Endodermal cell (in vitro differentiated cells): ENCODE measurements at regions not wholly inside any gene's neighbourhood (a gene's known extent, or its start where the extent isn't known, plus 50 kb on each side); places are given as distances from the start of the nearest gene placed in this dataset.

ENCODE experiments used
- DNase-seq: peaks from one replicate; pipeline ENCODE4 v3.0.0-alpha.2; 2017
- H3K27ac ChIP-seq: 2 replicates; pipeline ENCODE4 v1.5.1; 2013; ENCODE audit warnings: mild to moderate bottlenecking, low read depth, low read length, moderate library complexity
- H3K27me3 ChIP-seq: 2 replicates; pipeline ENCODE4 v1.6.1; 2013; ENCODE audit warnings: mild to moderate bottlenecking, low read length, moderate library complexity; ENCODE audit not compliant: insufficient read depth, control insufficient read depth, poor library complexity, severe bottlenecking
- H3K36me3 ChIP-seq: 2 replicates; pipeline ENCODE4 v1.7.0; 2013; ENCODE audit warnings: mild to moderate bottlenecking, low read length, moderate library complexity; ENCODE audit not compliant: control insufficient read depth, insufficient read depth
- H3K4me1 ChIP-seq: one replicate; pipeline ENCODE4 v1.7.0; 2013; ENCODE audit warnings: low read length; ENCODE audit not compliant: control insufficient read depth, insufficient read depth
- H3K4me3 ChIP-seq: 2 replicates; pipeline ENCODE4 v1.5.1; 2013; ENCODE audit warnings: mild to moderate bottlenecking, low read length, moderate library complexity
- H3K9ac ChIP-seq: 2 replicates; pipeline ENCODE4 v1.6.1; 2013; ENCODE audit warnings: mild to moderate bottlenecking, low read length, moderate library complexity; ENCODE audit not compliant: poor library complexity, severe bottlenecking; ENCODE audit errors: extremely low read depth
- H3K9me3 ChIP-seq: 2 replicates; pipeline ENCODE4 v1.6.1; 2013; ENCODE audit warnings: mild to moderate bottlenecking, low read length, moderate library complexity; ENCODE audit not compliant: control insufficient read depth
- H3K27ac Mint-ChIP-seq: 2 replicates; pipeline ENCODE4 v1.8.0; 2020; ENCODE audit warnings: mixed read lengths
- H3K27me3 Mint-ChIP-seq: 2 replicates; pipeline ENCODE4 v1.8.0; 2021; ENCODE audit warnings: mild to moderate bottlenecking, mixed read lengths; ENCODE audit not compliant: insufficient read depth
- H3K36me3 Mint-ChIP-seq: 2 replicates; pipeline ENCODE4 v1.8.0; 2020; ENCODE audit warnings: low read depth, mixed read lengths
- H3K4me1 Mint-ChIP-seq: 2 replicates; pipeline ENCODE4 v1.8.0; 2020; ENCODE audit warnings: mixed read lengths
- H3K4me3 Mint-ChIP-seq: 2 replicates; pipeline ENCODE4 v1.8.0; 2020; ENCODE audit warnings: mild to moderate bottlenecking, moderate library complexity, mixed read lengths
- H3K9me3 Mint-ChIP-seq: 2 replicates; pipeline ENCODE4 v1.8.0; 2020; ENCODE audit warnings: mild to moderate bottlenecking, mixed read lengths
- CTCF ChIP-seq: fragments of 200-600 bp; sonication (generic); conservative IDR thresholded peaks from 2 replicates; pipeline ENCODE4 v1.5.0; 2021; ENCODE audit warnings: antibody characterized with exemption, mild to moderate bottlenecking
- WGBS, 2 experiments: methylation state at CpG; one replicate each; pipeline versions ENCODE4 v1.1.5 to v1.1.7; 2013; ENCODE audit warnings: missing lambda C conversion rate in 2 of 2, mixed read lengths in 1 of 2; ENCODE audit not compliant: insufficient coverage in 1 of 2, insufficient read length in 1 of 2; 5-methylcytosine and 5-hydroxymethylcytosine counted together

DNA sequence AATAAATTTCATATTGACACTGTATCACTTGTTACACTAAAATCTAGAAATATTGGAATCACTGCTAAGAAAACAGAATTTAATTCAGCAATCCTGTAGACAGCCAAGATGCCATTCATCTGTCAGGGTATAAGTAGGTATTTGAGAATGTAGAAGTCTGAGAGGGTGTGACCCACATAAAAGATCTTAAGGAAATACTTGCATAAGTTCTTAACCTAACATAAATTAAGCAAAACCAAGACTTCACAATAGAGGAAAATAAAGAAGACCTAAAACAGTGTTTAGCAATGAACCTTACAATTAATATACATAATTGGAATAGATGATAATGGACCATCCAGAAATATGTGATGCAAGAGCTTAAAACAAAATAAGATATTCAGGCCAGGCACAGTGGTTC, 636.2 kb downstream of the TBC1D4 start:
- H3K36me3 Mint-ChIP-seq, result peaks cover 3% of the 10 kb centered on the region
- no peaks in the 10 kb centered on the region for H3K4me1 ChIP-seq
- H3K27me3 Mint-ChIP-seq, result no peaks in the 10 kb centered on the region
- H3K27ac Mint-ChIP-seq, result no peak overlapping the region
- H3K4me3 Mint-ChIP-seq, result no peak overlapping the region
- H3K4me1 Mint-ChIP-seq, result peaks cover 1% of the 10 kb centered on the region
- peaks cover 15% of the 10 kb centered on the region for H3K9me3 Mint-ChIP-seq
- no peak for TF ChIP-seq CTCF
- no peak overlapping the region for H3K9ac ChIP-seq
- no peak for DNase-seq
- no peaks in the 10 kb centered on the region for H3K36me3 ChIP-seq
- no peak overlapping the region for H3K4me3 ChIP-seq
- no peaks in the 10 kb centered on the region for H3K27me3 ChIP-seq
- no peak overlapping the region for H3K27ac ChIP-seq
- peaks cover 17% of the 10 kb centered on the region for H3K9me3 ChIP-seq

GRCh38 chr13:74841651-74842050, 640.3 kb downstream of the TBC1D4 start:
- 94% methylated on average over 4 of the region's 4 CpGs; no CpG with 5 or more reads in 1 of the 2 experiments for WGBS, 2 experiments
- Histone ChIP-seq H3K4me1 (no peaks in the 10 kb centered on the region), H3K27me3 (no peaks in the 10 kb centered on the region), H3K9ac (no peak overlapping the region), H3K9me3 (no peaks in the 10 kb centered on the region), H3K27ac (no peak overlapping the region), H3K36me3 (no peaks in the 10 kb centered on the region), H3K4me3 (no peak overlapping the region)
- Mint-ChIP-seq H3K27ac (no peak overlapping the region), H3K4me1 (no peaks in the 10 kb centered on the region), H3K27me3 (no peaks in the 10 kb centered on the region), H3K4me3 (no peak overlapping the region), H3K36me3 (no peaks in the 10 kb centered on the region), H3K9me3 (no peaks in the 10 kb centered on the region)
- no peak for DNase-seq
- TF ChIP-seq CTCF, result no peak

DNA sequence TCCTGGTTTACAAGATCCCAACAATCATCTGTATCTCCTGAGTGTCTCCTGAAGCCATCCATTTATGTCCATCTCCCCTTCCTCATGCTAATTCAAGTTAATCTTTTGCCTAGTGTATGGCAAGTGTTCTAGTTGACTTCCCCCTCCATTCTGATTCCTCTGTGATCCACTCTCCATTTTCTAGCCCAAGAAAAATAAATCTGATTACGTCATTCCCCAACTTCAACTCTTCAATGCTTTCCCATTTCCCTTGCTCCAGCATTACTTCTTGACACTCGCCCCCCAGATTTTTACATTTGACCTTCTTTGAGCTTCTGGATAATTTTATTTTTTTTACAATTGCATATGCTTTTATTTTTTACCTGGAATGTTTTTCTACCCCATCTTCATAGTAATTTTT, 640.8 kb downstream of the TBC1D4 start:
- Mint-ChIP-seq H3K4me1 (no peaks in the 10 kb centered on the region), H3K27me3 (no peaks in the 10 kb centered on the region), H3K4me3 (no peak overlapping the region), H3K9me3 (peaks cover 4% of the 10 kb centered on the region), H3K27ac (no peak overlapping the region), H3K36me3 (no peaks in the 10 kb centered on the region)
- no peak overlapping the region for H3K4me3 ChIP-seq
- DNase-seq, result no peak
- peaks cover 4% of the 10 kb centered on the region for H3K9me3 ChIP-seq
- no peaks in the 10 kb centered on the region for H3K36me3 ChIP-seq
- WGBS, 2 experiments, result 94 to 100% methylated on average over 2 of the region's 2 CpGs
- H3K27me3 ChIP-seq, result no peaks in the 10 kb centered on the region
- no peak overlapping the region for H3K27ac ChIP-seq
- no peaks in the 10 kb centered on the region for H3K4me1 ChIP-seq
- no peak overlapping the region for H3K9ac ChIP-seq
- TF ChIP-seq CTCF, result no peak
